ENCODE measurements at regions not wholly inside any gene's neighbourhood (a gene's known extent, or its start where the extent isn't known, plus 50 kb on each side); places are given as distances from the start of the nearest gene placed in this dataset.
"Not testable (repeated sequence)": the region's sequence is repeated elsewhere in the genome, so short reads cannot be mapped to it uniquely, and the experiment has no call there.

DNA sequence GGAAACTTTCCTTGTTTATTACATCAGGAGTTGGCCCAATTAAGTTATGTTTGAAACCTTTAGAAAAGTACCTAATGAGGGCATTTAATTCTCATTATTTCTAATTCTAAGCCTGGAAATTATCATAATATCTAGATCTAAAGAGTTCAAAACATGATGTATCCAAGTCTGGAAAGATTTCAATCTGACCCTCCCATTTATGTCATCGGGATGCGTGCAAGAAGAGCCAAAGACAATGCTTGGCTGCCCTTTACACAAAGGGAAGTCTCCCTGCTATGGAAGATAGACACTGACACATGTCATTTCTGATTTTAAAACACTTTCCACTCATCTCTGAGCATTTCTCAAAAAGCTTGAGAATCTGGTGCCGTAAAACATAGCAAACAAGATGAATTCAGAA, 222.4 kb downstream of the ANTXR2 start:
- no peak for DNase-seq

DNA sequence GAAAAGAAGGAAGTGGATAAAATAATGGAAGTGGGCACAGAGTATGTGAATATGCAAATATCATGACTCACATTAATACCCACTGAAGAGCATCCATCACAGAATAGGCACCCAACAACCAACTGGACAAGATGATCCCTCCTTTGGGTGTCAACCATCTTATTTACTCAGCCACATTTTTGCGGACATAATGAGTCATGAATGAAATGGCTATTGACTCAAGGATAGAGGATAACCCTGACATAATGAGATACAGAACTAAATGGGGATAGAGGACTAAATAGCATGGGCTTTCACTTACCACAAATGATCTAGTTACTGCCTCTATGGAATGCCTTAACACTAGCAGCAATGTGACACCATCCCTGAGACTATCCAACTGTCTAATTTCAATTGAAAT, 224.7 kb downstream of the ANTXR2 start:
- no peak for DNase-seq

DNA sequence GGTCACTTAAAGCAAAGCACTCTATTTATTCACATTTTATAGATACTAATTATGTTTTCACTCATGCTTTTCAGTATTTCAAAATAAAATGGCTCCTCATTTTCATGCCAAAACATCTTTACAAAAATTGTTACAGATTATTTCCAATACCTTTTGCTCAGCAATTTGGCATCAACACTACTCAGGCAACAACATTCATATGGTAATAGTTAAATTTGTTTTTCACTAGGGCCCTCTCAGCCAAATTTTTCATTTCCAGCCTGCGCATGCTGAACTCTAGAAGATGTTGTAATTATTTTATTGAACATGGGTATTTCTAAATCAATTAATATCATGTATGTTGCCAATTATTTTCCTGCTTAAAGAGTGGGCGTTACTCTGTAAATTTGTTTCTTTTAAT, 225.6 kb downstream of the ANTXR2 start:
- no peak for DNase-seq

DNA sequence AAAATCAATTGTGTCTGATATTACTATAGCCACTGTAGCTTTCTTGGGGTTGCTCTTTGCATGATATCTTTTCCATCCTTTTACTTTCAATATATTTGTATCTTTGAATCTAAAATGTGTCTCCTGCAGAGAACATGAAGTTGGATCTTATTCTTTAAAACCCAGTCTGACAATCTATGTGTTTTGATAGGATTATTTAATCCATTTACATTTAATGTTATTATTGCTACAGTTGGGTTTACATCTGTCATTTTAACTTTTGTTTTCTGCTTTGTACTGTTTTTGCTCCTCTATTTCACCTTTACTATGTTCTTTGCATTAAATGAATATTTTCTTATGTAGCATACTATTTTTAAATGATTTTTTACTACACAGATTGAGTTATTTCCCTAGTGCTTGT, 230.9 kb downstream of the ANTXR2 start:
- no peak for DNase-seq

DNA sequence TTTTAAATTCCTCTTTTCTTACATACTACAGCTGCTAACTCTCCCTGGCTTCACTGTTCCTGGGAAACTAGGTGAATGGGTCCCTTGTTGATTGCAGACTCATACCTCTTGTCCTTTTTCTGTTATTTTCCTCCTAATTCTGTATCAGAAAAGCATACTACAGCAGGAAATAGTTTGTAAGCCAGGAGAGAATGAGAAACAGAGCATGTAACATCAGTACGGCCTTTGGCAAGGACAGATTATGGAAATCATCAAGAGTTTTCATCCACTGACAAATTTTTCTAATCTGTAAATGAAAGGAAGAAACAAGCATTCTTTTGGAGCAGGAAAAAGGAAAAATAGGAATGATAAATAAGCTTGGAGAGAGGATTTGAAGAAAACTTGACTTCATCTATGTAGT, 239.2 kb downstream of the ANTXR2 start:
- DNase-seq: no peak

DNA sequence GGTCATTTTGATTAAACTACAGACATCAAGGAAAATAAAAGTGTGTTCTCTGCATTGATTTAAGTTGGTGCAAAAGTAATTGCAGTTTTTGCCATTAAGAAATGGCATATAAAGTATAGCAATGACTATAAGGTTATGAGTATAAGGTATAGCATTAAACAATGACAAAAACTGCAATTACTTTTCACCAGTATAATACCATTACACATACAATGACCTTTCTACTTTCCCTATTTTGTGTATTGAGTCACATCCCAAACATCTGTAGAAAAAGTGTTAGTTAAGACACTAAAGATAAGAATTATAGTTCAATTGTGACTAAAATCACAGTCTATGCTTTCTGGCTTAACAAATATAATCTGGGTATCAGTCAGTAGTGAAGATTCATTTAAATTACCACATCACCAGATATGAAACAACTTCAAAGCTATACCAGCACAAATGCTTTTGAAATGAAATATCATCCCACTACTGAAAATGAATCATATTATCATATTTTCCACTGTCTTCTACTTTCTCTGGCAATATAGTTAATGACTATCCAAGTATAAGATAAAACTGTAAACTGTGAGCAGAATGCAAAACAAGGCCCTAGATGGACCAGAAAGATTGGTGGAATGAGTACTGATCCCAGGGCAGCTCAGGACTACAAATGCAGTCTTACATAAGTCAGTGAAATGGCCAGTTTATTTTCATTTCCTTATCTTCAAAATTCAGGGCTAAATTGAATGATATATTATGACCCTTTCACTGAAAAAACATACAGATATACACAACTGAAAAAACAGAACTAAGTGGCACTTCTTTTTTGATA, 241.1 kb downstream of the ANTXR2 start:
- no peak for DNase-seq

DNA sequence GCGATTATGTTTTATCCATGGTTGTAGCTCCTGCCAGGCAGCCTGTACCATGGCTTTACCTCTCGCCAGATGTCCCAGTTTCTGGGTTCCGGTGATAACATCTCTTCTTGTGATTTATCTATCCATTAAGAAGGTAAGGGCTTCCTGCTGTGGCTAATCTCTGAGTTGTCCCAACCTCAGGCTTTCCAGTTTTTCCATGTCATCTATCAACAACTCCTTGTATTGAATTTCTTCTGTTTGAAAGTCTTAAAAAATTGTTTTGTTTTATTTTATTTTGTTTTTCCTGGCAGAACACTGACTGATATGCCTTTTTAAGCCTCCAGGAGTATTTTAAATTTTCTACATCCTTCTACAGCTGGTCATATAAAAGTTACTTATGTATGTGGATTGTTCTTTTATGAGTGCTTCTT, 241.9 kb downstream of the ANTXR2 start:
- no peak for DNase-seq

DNA sequence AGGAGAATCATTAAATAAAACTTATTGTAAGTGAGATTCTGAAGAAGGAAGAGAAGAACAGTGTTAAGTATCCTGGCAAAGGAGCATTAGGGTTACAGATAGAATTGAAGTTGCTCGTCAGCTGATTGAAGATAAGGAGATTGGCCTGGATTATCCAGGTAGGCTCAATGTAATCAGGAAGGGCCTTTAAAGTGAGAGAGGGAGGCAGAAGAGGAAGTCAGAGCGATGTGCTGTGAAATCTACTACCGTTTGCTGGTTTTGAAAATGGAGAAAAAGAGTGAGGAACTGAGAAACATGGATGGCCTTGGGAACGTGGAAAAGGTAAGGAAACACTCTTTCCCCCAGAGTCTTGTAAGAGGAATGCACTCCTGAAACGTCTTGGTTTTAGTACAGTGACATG, 245.7 kb downstream of the ANTXR2 start:
- DNase-seq: no peak

DNA sequence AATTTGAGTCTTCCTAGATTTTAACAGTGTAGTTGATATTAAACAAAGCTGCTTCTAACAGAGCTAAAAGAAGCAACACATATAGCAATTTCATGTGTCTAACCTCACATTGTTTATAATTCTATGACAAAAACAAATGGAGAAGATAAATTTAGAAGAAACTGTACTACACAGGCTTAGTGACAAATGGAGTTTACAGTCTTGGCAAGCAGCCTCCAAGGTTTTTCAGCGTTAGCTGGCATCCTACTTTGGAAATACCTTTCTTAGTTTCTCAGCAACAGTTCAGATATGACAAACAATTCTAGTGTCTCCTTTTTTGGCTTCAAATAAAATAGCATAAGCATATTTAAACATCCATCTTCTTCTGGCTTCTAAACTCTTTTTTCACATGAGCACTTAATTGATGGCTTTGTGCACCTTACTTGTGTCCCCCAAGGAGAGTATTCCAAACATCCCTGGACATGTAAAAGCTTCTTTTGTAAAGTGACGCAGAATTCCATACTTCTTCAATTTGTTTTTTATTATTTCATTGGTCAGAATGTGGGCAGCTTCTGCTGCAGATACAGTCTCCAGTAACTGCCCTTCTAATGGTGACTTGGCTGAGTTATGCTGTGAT, 249.8 kb downstream of the ANTXR2 start:
- no peak for DNase-seq

DNA sequence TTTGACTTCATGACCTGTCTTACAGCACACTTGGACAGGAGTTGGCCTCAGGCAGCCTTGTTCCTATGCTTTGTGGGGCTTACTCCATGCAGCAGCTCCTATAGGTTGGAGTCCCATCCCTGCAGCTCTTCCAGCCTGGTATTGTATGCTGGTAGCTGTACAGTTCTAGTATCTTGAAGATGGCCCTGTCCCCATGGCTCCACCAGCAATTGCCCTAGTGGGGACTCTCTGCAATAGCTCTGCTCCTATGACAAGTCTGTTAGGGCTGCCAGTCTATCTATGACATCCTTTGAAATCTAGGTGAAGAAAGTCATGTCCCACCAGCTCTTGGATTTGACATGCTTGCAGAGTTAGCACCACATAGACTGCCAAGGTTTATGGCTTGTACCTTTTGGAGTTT, 252.6 kb downstream of the ANTXR2 start:
- no peak for DNase-seq

DNA sequence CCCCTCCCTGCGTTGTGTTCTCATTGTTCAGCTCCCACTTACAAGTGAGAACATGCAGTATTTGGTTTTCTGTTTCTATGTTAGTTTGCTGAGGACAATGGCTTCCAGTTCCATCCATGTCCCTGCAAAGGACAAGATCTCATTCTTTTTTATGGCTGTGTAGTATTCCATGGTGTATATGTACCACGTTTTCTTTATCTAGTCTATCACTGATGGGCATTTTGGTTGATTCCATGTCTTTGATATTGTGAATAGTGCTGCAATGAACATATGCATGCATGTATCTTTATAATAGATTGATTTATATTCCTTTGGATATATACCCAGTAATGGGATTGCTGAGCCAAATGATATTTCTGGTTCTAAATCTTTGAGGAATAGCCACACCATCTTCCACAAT, 265.1 kb downstream of the ANTXR2 start:
- not testable (repeated sequence) for DNase-seq

DNA sequence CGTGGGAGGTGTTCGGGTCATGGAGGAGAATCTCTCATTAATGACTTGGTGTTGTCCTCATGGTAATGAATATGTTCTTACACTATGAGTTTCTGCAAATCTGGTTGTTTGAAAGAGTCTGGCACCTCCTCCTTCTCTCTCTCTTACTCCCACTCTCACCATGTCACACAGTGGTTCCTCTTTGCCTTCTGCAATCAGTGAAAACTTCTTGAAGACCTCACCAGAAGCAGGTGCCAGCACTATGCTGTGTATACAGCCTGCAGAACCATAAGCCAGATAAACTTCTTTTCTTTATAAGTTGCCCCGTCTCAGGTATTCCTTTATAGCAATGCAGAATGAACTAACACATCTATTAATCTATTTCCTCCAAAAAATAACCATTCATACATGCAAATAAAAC, 275.0 kb downstream of the ANTXR2 start:
- no peak for DNase-seq

DNA sequence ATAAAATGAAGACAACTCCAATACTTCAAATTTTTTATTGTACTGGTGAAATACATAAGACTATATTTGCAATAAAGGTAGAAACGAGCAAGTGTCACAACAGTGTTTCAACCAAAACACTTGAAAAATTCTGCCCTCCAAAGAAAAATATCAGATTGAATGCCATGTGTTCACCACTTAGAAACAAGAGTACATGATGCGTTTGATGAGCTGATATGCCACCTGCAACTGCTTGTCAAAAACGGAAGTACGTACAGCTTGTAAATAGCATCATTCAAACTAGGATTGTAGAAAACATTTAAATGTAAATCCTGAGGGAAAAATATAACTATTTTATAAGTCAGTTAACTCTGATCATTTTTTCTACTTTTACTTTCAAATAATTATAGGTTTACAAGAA, 276.1 kb downstream of the ANTXR2 start:
- no peak for DNase-seq

DNA sequence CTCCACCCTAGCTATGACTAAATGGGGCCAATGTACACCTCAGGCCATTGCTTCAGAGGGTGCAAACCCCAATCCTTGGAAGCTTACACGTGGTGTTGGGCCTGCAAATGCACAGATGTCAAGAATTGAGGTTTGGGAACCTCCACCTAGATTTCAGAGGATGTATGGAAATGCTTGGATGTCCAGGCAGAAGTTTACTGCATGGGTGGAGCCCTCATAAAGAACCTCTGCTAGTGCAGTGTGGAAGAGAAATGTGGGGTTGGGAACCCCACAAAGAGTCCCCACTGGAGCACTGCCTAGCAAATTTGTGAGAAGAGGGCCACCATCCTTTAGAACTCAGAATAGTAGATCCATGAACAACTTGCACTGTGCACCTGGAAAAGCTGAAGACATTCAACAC, 284.1 kb downstream of the ANTXR2 start:
- DNase-seq: no peak

DNA sequence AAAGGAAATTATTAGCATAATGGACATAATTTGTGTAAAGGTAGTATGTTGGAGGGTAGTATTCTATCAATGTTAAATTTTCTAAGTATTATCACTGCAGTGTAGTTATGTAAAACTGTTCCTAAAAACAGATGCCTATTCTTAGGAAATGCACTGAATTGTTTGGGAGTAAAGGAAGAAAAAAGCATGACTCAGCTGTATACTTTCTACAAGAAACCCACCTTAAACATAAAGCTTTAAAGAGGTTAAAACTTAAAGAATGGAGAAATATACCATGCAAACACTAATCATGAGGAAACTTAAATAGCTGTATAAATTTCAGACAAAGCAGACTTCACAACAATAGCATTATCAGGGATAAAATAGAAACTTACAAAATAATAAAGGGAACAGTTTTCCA, 292.9 kb downstream of the ANTXR2 start:
- no peak for DNase-seq

DNA sequence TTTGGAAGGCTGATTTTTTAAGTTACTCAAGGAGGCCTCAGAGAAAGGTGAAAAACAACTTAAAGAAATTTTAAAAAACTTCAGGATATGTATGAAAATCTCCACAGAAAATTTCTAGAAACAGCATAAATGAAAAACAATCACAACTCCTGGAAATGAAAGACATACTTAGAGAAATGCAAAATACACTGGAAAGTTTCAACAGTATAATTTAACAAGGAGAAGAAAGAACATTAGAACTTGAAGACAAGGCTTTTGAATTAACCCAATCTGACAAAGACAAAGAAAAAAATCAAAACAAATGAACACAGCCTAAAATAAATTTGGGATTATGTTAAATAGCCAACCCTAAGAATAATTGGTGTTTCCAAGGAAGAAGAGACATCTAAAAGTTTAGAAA, 300.5 kb downstream of the ANTXR2 start:
- no peak for DNase-seq

DNA sequence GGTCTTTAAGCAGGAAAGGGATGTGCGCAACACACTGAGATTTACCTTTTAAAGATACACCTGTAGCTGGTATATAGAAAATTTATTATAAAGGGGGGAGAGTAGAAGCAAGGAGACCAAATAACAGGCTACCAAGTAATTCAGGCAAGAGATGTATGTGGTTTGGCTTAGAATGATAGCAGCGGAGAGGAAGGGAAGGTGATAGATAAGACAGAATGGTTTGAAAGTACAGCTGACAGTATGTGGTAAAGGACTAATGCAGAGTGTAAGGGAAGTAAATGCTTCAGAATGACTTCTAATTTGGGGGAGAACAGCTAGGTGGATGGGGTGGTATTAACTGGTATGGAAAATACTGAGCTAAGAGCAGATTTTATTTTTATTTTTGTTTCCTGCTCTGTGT, 308.9 kb downstream of the ANTXR2 start:
- no peak for DNase-seq

DNA sequence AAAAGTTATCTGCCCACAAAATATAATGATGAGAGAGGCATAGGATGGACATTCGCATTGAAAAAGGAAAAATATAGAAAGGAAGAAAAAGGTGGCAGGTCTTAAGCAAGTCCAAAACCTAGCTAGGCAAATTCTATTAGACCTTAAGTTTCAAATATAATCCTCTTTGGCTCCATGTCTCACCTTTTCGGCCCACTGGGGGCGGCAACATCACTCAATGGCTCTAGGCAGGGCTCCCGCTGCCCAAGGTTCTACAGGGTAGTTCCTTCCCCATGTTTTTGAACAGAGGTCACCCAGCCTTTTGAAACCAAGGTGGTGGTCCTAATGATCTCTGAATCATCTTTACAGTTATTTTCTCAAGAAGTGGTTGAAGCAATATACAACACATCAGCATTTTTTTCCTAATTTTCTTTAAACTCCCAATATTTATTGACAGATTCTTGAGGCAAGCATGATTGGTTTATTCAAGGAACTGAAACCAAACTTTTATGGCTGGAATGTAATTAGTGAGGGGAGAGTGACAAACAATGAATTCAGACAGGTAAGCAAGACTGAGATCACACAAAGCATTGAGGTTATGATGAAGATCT, 309.4 kb downstream of the ANTXR2 start:
- no peak for DNase-seq

DNA sequence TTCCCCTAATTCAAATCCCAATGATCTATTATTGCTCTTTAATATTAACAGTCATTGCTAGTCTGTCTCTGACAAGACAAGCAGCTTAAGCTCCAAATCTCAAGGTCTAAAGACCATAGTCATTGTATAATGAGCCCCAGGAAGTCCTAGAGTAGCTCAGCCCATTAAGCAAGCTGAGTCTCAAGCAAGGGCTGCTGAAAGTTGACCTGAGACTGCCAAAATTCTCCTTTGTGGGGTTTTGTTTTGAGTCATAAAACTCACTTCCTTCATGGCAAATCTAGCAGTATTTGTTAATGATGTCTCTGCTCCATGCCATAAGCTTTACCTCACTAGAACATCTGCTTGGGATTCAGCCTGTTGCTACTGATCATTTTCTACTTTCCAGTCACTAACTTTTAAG, 313.2 kb downstream of the ANTXR2 start:
- no peak for DNase-seq

DNA sequence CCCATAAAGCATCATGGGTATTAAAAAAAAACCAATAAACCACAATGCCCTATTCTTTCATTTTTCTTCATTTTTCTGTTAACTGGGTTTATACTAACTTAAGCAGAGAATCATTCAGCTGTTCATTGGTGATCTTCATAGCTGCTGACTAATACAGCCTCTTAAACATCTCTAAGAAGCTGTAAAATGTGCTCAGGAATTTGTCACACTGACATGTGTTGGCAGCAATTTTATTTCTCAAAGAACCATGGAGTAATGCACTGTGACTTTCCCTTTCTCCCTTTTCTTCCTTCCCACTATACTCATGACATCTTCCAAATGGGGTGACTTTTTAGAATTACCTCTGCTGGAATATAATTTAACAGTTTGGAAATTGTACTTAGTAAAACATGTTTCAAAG, 315.4 kb downstream of the ANTXR2 start:
- no peak for DNase-seq

DNA sequence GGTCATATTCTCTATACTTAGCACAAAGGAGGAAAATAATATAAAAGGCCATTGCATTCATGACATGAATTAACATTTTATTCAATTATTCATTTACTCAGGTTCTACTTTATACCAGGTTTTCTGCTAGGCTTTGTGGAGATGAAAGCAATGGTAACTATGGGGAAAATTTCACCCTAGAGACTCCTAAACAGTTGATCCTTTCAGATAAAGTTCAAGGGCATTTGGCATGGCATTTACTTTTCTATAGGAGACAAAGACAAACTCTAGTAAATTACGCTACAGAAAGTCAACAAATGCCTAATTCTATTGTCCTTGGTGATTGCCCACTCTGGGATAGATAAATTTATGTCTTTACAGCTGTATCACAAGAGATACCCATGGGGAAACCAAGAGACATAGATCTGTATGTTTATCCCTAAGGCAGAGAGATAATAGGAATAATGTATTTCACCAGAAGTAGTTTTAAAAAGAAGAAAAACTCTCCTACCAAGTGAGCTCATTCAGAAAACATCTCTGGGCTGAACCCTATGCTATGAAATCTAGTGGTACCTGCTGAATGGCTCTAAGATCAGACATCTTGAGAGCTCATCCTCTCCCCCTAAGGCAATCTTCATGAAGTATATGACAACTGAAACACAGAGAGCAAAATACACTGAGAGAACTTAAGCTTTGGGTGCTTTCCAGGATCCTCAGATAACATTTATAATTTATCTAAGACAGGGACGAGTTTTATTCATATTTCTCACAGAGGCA, 316.7 kb downstream of the ANTXR2 start:
- no peak for DNase-seq

DNA sequence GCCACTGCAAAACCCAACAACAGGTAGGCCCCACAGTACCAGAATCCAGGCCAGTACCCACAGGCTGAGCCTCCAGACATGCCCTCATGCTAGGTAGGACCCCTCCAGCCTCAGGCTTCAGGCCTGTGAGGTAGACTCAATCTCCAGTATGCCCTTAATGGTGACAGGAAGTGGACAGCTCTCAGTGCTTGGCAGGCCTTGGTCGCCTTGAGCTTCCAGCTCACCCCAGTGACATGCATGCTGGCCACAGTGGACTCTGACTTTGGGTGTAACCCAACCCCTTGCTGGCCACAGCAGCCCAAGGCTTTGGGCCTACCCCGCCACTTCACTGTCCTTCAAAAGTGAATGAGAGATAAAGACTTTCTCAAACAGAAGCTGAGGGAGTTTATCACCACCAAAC, 324.2 kb downstream of the ANTXR2 start:
- DNase-seq: no peak

DNA sequence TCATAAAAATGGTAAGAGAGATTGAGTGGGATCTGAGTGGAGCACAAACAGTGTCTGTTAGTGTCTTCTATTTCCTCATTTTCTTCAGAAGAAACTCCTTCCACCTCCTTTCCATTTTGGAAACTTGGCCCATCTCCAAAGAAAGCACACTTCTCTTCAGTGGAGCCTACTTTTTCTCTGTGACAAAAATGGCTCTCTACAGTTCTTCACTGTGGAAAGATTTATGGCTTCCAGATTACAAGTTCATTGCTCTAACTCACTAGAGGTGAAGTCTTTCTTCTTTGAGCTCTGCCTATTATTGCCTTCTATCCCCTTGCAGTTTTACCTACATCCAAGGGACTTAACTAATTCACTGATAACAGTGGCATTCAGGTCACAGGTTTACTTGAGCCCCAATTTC, 325.8 kb downstream of the ANTXR2 start:
- no peak for DNase-seq

DNA sequence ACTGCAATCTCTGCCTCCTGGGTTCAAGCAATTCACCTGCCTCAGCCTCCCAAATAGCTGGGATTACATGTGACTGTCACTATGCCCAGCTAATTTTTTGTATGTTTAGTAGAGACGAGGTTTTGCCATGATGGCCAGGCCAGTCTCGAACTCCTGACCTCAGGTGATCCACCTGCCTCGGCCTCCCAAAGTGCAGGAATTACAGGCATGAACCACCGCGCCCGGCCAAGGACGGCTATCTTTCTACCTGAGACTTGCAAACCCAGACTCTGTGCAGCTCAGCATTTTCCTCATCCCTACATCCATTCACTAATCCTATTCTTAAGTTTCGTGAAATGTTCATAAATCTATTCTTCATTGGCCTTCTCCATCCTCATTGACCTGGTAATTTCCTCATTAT, 330.0 kb downstream of the ANTXR2 start:
- DNase-seq: no peak
